Cerebellar cortex (tissue), 1 donor: ENCODE measurements at regions not wholly inside any gene's neighbourhood (a gene's known extent, or its start where the extent isn't known, plus 50 kb on each side); places are given as distances from the start of the nearest gene placed in this dataset.
"Not testable (repeated sequence)": the region's sequence is repeated elsewhere in the genome, so short reads cannot be mapped to it uniquely, and the experiment has no call there.

ENCODE experiments used
- DNase-seq: peaks from one replicate; pipeline ENCODE4 v3.0.0-alpha.2; 2015; ENCODE audit warnings: low spot score

DNA sequence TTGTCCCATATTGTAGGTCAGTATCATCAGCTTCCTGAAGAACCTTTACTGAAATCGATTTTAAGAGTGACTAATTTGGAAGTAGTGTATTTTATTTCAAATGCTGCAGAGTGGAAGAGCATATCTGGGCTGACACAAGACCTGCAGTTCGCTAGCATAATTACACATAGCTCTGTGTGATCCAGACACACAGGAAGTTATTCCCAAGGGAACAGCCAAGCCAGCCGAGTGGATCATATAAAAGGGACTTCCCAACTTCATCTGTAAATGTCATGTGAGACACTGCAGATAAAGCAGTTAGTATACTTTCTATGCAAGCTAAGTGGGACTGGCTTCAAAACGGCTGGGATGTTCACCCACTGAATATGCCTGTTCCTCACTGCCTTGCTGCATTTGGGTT is 760.4 kb downstream of the SLITRK1 start:
- DNase-seq, result no peak

DNA sequence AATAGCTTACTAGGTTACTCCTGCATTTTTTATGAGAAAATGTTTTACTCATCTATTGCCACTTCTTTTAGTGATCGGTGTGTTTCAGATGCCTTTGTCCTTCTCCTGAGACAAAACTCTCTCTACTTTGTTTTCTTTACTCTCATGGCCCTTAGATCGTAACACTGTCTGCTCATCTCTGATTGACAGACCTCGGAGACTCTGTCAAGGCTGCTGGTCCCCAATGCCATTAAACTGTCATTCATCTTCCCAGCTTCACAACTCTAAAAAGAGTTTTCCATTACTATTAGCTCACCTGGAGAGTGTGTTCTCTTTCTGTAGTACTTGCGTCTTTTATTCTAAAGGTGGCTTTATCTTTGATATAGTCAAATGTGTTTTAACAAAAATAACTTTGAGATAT is 765.2 kb downstream of the SLITRK1 start:
- no peak for DNase-seq

- DNase-seq, result not testable (repeated sequence)
Measured at GRCh38 chr13:83101574-83102247, 780.6 kb downstream of the SLITRK1 start.

DNA sequence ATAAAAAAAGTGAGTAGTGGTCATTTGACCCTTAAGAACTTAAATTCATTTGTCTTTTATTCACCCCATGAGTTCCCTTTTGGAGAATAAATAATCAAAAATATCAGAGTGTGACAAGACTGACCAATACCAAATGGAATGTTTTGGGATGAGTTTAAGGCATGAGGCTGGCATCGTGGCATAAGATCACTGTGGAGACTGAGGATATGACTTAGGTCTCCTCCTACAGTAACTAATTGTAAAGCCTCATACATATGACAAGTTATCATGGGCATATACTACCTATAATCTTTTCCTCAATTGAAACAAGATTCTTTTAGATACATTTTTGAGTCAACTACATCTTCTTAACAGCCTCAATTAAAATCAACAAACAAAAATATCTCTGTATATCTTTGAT is 782.0 kb downstream of the SLITRK1 start:
- no peak for DNase-seq

GRCh38 chr13:83088858-83089257 is 793.4 kb downstream of the SLITRK1 start:
- DNase-seq, result no peak

- DNase-seq, result no peak
Measured at GRCh38 chr13:83086948-83087347, 795.3 kb downstream of the SLITRK1 start.

- no peak for DNase-seq
Measured at GRCh38 chr13:83086088-83086487, 796.2 kb downstream of the SLITRK1 start.

- DNase-seq, result no peak
Measured at GRCh38 chr13:83085186-83085900, 796.9 kb downstream of the SLITRK1 start.

DNA sequence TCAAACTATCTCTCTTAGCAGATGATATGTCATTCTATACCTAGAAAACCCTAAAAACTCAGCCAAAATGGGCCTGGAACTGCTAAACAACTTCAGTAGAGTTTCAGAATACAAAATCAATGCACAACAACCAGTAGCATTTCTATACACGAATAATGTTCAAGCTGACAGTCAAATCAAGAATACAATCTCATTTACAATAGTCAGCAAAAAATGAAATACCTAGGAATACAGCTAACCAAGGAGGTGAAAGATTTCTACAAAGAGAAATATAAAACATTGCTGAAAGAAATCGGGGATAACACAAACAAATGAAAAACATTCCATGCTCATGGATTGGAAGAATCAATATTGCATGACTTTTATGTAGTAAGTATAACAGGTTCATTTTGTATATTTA is 804.8 kb downstream of the SLITRK1 start:
- no peak for DNase-seq

GRCh38 chr13:83073930-83074329 is 808.3 kb downstream of the SLITRK1 start:
- not testable (repeated sequence) for DNase-seq

DNA sequence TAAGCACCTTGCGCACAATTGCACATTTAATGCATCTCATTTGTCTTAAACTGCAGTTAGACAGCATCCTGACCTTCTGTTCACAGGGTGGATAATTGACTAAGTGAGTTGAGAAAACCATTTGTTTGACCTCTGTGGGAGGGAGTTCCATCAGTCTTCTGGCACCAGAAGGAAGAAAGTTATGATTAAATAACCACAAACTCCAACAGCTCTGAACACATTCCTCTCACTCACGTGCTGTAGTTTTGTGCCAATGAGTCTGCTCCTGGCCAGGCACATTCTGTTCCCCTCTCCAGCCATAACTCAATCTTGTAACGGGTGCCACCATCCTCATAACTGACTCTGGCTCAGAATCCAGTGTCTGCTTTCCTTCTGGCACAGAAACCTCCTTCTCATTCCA is 817.2 kb downstream of the SLITRK1 start:
- DNase-seq, result no peak

DNA sequence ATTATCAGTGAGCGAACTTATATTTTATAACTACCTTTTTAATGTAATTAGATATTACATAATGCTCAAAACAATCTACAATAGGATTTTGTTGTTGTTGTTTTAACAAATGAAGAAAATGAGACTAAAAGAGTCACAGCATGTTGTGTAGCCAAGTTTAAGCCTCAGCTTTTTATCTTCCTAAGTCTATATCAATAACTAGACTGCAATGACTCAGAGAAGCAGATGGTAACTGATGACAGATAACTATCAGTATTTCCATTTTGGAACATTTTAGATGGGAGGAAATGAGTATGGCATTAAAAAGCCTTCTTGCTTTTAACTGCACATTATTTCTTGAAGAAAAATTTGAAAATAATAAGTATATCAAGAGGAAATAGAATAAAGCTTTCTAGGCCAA is 825.2 kb downstream of the SLITRK1 start:
- no peak for DNase-seq

DNA sequence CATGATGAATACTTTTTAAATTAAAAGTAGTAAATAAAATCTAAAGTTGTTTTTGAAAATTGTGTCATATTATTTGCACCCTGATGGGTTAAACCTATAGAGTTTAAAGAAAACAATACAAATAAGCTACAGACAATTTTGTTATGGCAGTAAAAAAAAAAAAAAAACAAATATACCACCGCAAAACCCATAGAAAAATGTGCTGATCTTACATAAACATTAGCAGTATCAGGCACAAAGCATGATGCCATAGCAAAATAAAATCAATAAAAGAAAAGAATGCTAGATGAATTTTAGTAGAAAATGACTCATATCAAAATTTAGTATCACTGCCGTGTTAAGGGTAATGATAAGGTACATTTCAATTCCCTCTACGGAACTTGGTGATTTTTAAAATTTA is 826.0 kb downstream of the SLITRK1 start:
- DNase-seq, result no peak

- DNase-seq, result no peak
Measured at GRCh38 chr13:83048419-83048818, 833.9 kb downstream of the SLITRK1 start.

GRCh38 chr13:83024955-83025594 is 857.2 kb downstream of the SLITRK1 start:
- DNase-seq, result no peak

DNA sequence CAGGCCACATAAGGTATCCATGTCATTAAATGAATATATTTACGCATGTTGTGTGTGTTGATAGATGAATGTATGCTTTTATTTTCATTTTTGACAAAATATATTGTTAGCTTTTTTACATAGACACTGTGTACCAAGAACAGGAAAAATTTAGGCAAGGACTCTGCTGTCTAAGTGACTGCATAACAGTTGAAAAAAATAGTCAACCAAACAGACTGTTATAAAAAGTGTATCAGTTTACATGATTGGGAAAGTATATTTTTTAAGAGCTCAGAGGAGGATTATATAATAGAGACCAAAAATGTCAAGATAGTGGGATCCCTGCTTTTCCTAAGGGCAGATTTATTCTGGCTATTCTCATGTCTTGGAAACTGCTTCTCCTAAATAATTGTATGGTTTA is 858.0 kb downstream of the SLITRK1 start:
- no peak for DNase-seq

DNA sequence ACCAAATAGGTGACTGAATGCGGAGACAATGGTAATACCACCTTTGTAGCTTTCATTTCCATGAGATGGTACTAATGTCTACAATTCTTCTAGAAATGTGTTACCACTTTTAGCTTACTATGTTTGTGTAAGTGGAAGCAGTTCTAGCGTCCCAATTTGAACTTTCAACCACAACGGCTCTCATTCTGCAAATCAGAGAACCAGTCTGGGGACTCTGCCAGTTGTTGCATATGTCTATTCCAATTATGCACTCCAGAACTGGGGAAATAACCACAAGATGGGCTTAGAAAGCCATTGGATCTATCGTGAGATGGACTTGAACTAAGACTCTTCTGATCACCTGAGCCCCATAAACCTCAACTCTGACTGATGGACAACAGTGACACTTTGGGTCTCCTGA is 862.3 kb downstream of the SLITRK1 start:
- no peak for DNase-seq

DNA sequence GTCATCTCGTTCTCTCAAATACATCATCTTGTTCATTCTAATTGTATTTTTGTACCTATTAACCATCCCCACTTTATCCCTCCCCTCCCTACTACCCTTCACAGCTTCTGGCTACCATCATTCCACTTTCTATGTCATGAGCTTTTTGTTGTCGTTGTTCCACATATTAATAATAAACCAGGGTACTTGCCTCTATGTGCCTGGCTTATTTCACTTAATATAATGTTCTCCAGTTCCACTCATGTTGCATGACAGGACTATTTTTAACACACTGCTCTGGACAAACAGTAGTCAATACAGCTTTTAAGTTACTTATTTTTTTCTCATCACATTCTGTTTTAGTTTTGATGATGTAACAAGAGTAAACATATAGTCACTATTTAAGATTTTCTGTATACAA is 872.3 kb downstream of the SLITRK1 start:
- no peak for DNase-seq

DNA sequence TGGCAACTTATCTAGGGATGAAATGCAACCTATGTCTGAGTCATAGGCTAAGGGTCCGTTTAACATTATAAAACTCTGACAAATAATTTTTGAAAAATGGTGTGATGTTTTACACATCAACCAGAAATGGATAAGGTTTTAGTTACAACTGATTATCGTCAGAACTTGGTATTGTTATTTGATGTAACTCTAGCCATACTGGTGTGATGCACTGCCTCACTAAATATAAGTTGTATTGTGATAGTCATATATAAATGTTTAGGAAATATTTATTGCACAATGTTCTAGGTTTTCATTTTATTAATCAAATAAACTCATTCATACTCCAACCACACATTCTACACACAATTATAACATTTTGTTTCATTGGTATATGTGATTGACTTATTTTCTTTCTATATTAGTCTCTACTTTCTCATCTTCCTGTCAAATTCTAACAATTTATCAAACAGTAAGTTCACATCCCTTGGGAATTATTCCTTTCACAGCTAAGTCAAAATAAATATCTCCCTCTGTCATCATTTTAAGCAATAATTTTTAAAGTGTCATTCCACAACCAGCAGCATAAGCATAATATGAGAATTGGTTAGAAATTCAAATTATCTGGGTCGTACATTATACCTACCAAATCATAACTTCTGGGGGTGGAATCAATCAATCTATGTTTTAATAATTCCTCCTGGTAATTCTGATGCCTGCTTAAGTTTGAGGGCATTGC is 873.9 kb downstream of the SLITRK1 start:
- no peak for DNase-seq

- no peak for DNase-seq
Measured at GRCh38 chr13:83007226-83007625, 875.0 kb downstream of the SLITRK1 start.

GRCh38 chr13:83003185-83003584 is 879.1 kb downstream of the SLITRK1 start:
- DNase-seq, result no peak

DNA sequence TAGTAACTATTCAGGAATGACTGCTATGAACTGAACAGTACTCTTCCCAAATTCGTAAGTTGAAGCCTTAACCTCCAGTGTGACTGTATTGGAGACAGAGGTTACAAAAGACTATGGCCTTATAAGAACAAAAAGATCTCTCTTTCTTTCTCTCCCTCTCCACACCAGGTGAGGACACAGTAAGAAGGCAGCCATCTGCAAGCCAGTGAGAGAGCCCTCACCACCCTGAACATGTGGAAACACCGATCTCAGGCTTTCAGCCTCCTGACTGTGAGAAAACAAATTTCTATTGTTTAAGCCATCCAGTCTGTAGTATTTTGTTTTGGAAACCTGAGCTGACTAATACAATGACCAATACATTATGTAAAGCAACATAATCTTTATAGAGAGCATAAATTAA is 888.9 kb downstream of the SLITRK1 start:
- DNase-seq, result no peak

GRCh38 chr13:82976499-82976898 is 905.8 kb downstream of the SLITRK1 start:
- no peak for DNase-seq
